Hepatocyte (in vitro differentiated cells): ENCODE measurements at regions not wholly inside any gene's neighbourhood (a gene's known extent, or its start where the extent isn't known, plus 50 kb on each side); places are given as distances from the start of the nearest gene placed in this dataset.

Experiments used
- DNase-seq: peaks from one replicate; pipeline ENCODE4 v3.0.0-alpha.2; 2016; ENCODE audit warnings: low spot score
- H2AFZ ChIP-seq: fragments of 200-600 bp; sonication (generic); 2 replicates; pipeline ENCODE4 v1.6.0; 2016; ENCODE audit warnings: antibody characterized with exemption, mild to moderate bottlenecking
- H3K27ac ChIP-seq: fragments of 200-600 bp; sonication (generic); 2 replicates; pipeline ENCODE4 v1.5.1; 2016; ENCODE audit warnings: mild to moderate bottlenecking
- H3K27me3 ChIP-seq: fragments of 200-600 bp; sonication (generic); 2 replicates; pipeline ENCODE4 v1.6.1; 2016
- H3K36me3 ChIP-seq: fragments of 200-600 bp; sonication (generic); replicated peaks from 2 replicates; pipeline ENCODE4 v1.5.1; 2016; ENCODE audit warnings: low read depth; ENCODE audit not compliant: insufficient read depth
- H3K4me1 ChIP-seq: fragments of 200-600 bp; sonication (generic); 2 replicates; pipeline ENCODE4 v1.5.1; 2016; ENCODE audit warnings: mild to moderate bottlenecking, moderate library complexity; ENCODE audit not compliant: insufficient read depth
- H3K4me2 ChIP-seq: fragments of 200-600 bp; sonication (generic); 2 replicates; pipeline ENCODE4 v1.6.0; 2016
- H3K4me3 ChIP-seq: fragments of 200-600 bp; sonication (generic); 2 replicates; pipeline ENCODE4 v1.5.1; 2016; ENCODE audit warnings: mild to moderate bottlenecking
- H3K79me2 ChIP-seq: fragments of 200-600 bp; sonication (generic); 2 replicates; pipeline ENCODE4 v1.6.0; 2017; ENCODE audit warnings: mild to moderate bottlenecking
- H3K9me2 ChIP-seq: fragments of 200-600 bp; sonication (generic); replicated peaks from 2 replicates; pipeline ENCODE4 v1.6.0; 2017; ENCODE audit warnings: mild to moderate bottlenecking; ENCODE audit not compliant: insufficient read depth
- H3K9me3 ChIP-seq: fragments of 200-600 bp; sonication (generic); 2 replicates; pipeline ENCODE4 v1.5.1; 2016; ENCODE audit warnings: low read depth, mild to moderate bottlenecking
- H4K20me1 ChIP-seq: fragments of 200-600 bp; sonication (generic); 2 replicates; pipeline ENCODE4 v1.6.0; 2016; ENCODE audit warnings: mild to moderate bottlenecking; ENCODE audit not compliant: insufficient read depth, poor library complexity, severe bottlenecking
- EZH2 ChIP-seq: fragments of 200-600 bp; sonication (generic); IDR thresholded peaks from 2 replicates; pipeline ENCODE4 v1.6.1; 2016; ENCODE audit warnings: antibody characterized with exemption, mild to moderate bottlenecking, borderline replicate concordance
- EZH2phosphoT487 ChIP-seq: fragments of 200-600 bp; sonication (generic); IDR thresholded peaks from one replicate; pipeline ENCODE4 v1.6.1; 2018; ENCODE audit warnings: antibody characterized with exemption, mild to moderate bottlenecking, low read depth, moderate library complexity; ENCODE audit not compliant: unreplicated experiment, severe bottlenecking
- WGBS: methylation state at CpG from one replicate; pipeline ENCODE4 v1.1.6; 2016; ENCODE audit warnings: low lambda C conversion rate; ENCODE audit errors: missing lambda C conversion rate; 5-methylcytosine and 5-hydroxymethylcytosine counted together
- TF ChIP-seq, protein P1 (sequence below): fragments of 200-600 bp; sonication (generic); IDR thresholded peaks from 2 replicates; pipeline ENCODE4 v1.5.1; 2016; ENCODE audit warnings: antibody characterized with exemption, mild to moderate bottlenecking; ENCODE audit not compliant: poor library complexity

DNA sequence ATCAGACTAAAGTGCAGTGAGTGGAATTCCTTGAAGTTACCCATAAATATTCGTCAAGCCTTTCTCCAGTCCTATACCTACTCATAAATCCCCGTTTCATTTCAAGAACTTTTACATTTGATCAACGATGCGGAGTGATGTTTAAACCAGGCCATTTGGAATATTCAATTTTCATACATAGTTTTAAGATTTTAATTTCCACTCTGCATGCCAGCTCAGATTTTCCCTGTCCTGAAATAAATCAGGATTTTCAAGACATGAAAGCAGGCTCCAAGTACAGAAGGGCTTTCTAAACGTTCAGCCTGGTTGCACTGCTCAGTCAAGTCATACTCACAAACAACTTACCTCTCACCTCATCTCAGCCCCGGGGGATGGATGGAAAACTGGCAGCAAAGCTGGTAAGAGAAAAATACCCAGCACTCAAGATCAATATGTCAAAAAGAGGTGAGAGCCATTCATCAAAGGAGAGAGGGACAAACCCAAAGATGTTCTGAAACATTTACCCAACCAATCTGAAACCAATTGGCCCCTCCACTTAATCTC lies 418.5 kb downstream of the PLPP3 start:
- no peak overlapping the region for H3K4me2 ChIP-seq
- no peaks in the 10 kb centered on the region for H3K79me2 ChIP-seq
- no peaks in the 10 kb centered on the region for H3K36me3 ChIP-seq
- H3K27me3 ChIP-seq: no peaks in the 10 kb centered on the region
- TF ChIP-seq EZH2 (no peak), EZH2phosphoT487 (no peak)
- TF ChIP-seq, protein P1, sequence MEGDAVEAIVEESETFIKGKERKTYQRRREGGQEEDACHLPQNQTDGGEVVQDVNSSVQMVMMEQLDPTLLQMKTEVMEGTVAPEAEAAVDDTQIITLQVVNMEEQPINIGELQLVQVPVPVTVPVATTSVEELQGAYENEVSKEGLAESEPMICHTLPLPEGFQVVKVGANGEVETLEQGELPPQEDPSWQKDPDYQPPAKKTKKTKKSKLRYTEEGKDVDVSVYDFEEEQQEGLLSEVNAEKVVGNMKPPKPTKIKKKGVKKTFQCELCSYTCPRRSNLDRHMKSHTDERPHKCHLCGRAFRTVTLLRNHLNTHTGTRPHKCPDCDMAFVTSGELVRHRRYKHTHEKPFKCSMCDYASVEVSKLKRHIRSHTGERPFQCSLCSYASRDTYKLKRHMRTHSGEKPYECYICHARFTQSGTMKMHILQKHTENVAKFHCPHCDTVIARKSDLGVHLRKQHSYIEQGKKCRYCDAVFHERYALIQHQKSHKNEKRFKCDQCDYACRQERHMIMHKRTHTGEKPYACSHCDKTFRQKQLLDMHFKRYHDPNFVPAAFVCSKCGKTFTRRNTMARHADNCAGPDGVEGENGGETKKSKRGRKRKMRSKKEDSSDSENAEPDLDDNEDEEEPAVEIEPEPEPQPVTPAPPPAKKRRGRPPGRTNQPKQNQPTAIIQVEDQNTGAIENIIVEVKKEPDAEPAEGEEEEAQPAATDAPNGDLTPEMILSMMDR: no peak
- H3K9me2 ChIP-seq: no peaks in the 10 kb centered on the region
- no peak overlapping the region for H3K4me3 ChIP-seq
- H4K20me1 ChIP-seq: no peaks in the 10 kb centered on the region
- no peaks in the 10 kb centered on the region for H3K4me1 ChIP-seq
- DNase-seq: no peak
- no peak overlapping the region for H2AFZ ChIP-seq
- no peaks in the 10 kb centered on the region for H3K9me3 ChIP-seq
- no peak overlapping the region for H3K27ac ChIP-seq
- 80% methylated on average over 6 of the region's 6 CpGs for WGBS

DNA sequence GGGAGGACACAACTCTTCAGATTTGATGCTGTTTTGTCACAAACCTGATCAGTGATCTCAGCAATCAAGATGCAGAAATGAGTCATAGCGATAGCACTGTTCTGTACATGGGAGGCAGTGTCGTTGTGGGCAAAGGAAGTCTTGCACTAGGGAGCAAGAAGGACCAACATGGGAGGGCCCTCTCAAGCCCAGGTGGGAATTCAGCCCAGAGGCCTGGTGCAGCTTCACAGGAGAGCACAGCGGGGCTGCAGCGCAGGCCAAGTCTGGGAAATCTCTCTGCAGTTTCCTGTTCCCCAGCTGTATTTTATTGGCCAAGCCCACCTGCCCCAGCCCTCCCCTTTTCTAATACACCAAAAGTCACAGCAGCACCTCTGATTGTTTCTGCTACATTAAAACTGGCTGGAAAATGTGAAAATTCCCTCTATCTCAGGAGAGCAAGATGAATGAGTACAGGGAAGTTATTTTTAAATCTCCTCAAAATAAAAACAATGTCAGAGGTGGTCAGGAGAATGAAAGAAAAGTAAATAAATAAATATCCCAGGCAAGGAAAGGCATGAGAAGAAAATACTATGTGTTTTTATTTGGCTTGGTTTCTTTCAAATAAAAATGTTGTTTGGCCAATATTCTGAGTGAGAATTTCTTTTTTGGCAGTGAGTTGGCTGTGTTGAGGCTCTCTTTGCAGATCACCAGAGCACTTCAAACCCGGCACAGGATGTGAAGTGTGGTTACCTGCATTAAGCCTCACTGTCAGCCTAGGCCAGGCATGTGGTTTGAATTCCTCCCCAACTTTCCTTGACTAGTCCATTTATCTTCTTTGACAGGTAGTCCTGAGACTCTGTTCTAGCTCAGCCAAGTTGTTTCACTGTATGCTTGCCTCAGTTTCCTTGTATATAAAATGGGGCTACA lies 422.1 kb downstream of the PLPP3 start:
- DNase-seq: no peak
- H3K4me2 ChIP-seq: no peak overlapping the region
- no peaks in the 10 kb centered on the region for H3K27me3 ChIP-seq
- no peak overlapping the region for H2AFZ ChIP-seq
- no peaks in the 10 kb centered on the region for H3K36me3 ChIP-seq
- H3K9me2 ChIP-seq: no peaks in the 10 kb centered on the region
- 66% methylated on average over 5 of the region's 5 CpGs for WGBS
- H3K27ac ChIP-seq: no peak overlapping the region
- no peaks in the 10 kb centered on the region for H3K79me2 ChIP-seq
- H4K20me1 ChIP-seq: no peaks in the 10 kb centered on the region
- no peaks in the 10 kb centered on the region for H3K4me1 ChIP-seq
- no peaks in the 10 kb centered on the region for H3K9me3 ChIP-seq
- TF ChIP-seq, protein P1: no peak
- no peak for TF ChIP-seq EZH2phosphoT487
- no peak for TF ChIP-seq EZH2
- H3K4me3 ChIP-seq: no peak overlapping the region

DNA sequence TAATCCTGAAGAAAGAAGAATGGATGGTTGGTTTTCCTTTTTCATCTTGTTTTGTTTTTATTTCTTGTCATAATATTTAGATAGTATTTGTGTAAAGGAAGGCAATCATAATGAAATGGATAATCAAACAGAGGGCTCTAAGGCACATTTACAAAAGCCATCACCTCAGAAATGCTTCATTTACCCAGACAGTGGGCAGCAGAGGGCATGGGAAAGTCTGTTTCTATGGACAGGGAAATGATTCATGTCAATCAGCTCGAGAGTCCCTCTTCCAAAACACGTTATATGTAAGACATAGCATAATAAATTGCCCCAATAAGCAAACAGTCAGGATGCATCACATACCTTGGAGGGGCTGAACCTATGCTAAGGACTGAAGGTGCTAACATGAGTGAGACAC lies 426.1 kb downstream of the PLPP3 start:
- H3K27me3 ChIP-seq: no peaks in the 10 kb centered on the region
- no peaks in the 10 kb centered on the region for H3K79me2 ChIP-seq
- no peaks in the 10 kb centered on the region for H4K20me1 ChIP-seq
- H3K9me3 ChIP-seq: no peaks in the 10 kb centered on the region
- H3K9me2 ChIP-seq: no peaks in the 10 kb centered on the region
- no peak overlapping the region for H3K27ac ChIP-seq
- WGBS: 74% methylated on average over 2 of the region's 2 CpGs
- no peak for DNase-seq
- H3K36me3 ChIP-seq: no peaks in the 10 kb centered on the region
- no peak overlapping the region for H3K4me2 ChIP-seq
- H2AFZ ChIP-seq: no peak overlapping the region
- TF ChIP-seq, protein P1: no peak
- no peak for TF ChIP-seq EZH2
- TF ChIP-seq EZH2phosphoT487: no peak
- peaks cover 5% of the 10 kb centered on the region for H3K4me1 ChIP-seq
- no peak overlapping the region for H3K4me3 ChIP-seq
